ENCODE measurements at regions not wholly inside any gene's neighbourhood (a gene's known extent, or its start where the extent isn't known, plus 50 kb on each side); places are given as distances from the start of the nearest gene placed in this dataset.
"Not testable (repeated sequence)": the region's sequence is repeated elsewhere in the genome, so short reads cannot be mapped to it uniquely, and the experiment has no call there.

GRCh38 chr5:135266303-135266635 is 132.8 kb downstream of the MACROH2A1 start:
- no peak for DNase-seq (ENCODE audit: low read depth, low spot score)
- Histone ChIP-seq H3K27ac (peak overlapping the region; percentile 77), H3K4me3 (no peak overlapping the region), H3K9me3 (ENCODE audit: low read depth, low read length) (no peaks in the 10 kb centered on the region; the same call in 1 of the 2 replicates), H3K9ac (ENCODE audit: insufficient read length) (no peak overlapping the region), H3K36me3 (ENCODE audit: insufficient read depth, low read length) (no peaks in the 10 kb centered on the region)
- no peak for TF ChIP-seq FOXP2 (optimal IDR thresholded peaks at IDR 0.05; ENCODE audit: control extremely low read depth, extremely low read length, insufficient read depth)
- TF ChIP-seq POLR2AphosphoS5 (IDR thresholded peaks at IDR 0.05; ENCODE audit: borderline replicate concordance, low read depth, low read length): no peak
- no peak for TF ChIP-seq EZH2 (IDR thresholded peaks at IDR 0.05)

DNA sequence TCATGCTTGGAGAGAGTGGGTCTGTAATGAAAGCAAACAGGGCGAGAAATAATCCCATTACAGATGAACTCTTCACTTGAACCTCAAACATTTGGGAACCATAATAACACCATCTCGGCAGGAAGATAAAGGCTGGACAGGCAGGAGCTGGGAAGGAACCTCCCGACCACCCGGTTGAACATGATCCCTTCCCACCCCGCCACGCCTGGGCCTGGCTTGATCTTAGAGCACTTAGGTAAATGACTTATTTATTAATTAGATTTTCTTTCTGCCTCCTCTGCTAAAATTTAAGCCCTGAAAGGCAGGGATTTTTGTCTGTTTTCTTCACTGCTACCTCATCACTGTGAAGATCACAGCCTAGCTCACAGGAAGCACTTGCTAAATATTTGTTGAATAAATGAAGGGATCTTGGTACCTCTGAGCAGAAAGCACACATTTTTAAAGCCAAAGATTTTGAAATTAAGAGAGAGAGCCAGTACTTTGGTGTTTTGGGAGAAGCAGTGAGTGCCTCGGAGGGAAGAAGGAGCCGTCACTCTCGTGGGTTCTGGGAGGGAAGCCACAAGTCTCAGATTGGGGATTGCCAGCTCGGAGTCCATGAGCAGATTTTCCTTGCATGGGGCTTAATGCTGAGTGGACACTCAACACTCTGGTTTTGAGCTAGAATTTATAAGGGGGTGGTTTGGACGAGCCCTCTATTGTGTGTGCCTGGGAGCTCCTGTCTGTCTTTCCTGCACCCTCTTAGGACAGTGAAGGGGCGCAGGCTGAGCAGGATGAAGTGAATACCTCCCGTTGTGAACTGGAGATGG is 133.3 kb downstream of the MACROH2A1 start:
- no peak for DNase-seq (ENCODE audit: low read depth, low spot score)
- TF ChIP-seq POLR2AphosphoS5 (IDR thresholded peaks at IDR 0.05; ENCODE audit: borderline replicate concordance, low read depth, low read length): no peak
- TF ChIP-seq FOXP2 (optimal IDR thresholded peaks at IDR 0.05; ENCODE audit: control extremely low read depth, extremely low read length, insufficient read depth): no peak
- TF ChIP-seq EZH2 (IDR thresholded peaks at IDR 0.05): no peak
- H3K27ac ChIP-seq: peak overlapping the region; percentile 77
- H3K36me3 ChIP-seq (ENCODE audit: insufficient read depth, low read length): no peaks in the 10 kb centered on the region
- H3K4me3 ChIP-seq: no peak overlapping the region
- H3K9ac ChIP-seq (ENCODE audit: insufficient read length): no peak overlapping the region
- no peaks in the 10 kb centered on the region; the same call in 1 of the 2 replicates for H3K9me3 ChIP-seq (ENCODE audit: low read depth, low read length)

- no peaks in the 10 kb centered on the region; the same call in 1 of the 2 replicates for H3K9me3 ChIP-seq (ENCODE audit: low read depth, low read length)
- H3K9ac ChIP-seq (ENCODE audit: insufficient read length): peak overlapping the region; percentile 40
- H3K27ac ChIP-seq: peak overlapping the region; percentile 77
- H3K36me3 ChIP-seq (ENCODE audit: insufficient read depth, low read length): no peaks in the 10 kb centered on the region
- TF ChIP-seq EZH2 (IDR thresholded peaks at IDR 0.05) (no peak), FOXP2 (optimal IDR thresholded peaks at IDR 0.05; ENCODE audit: control extremely low read depth, extremely low read length, insufficient read depth) (no peak), POLR2AphosphoS5 (IDR thresholded peaks at IDR 0.05; ENCODE audit: borderline replicate concordance, low read depth, low read length) (no peak)
- peak overlapping the region; percentile 37; the same call in 1 of the 2 replicates for H3K4me3 ChIP-seq
- no peak for DNase-seq (ENCODE audit: low read depth, low spot score)
Observed at GRCh38 chr5:135264451-135265440, 134.3 kb downstream of the MACROH2A1 start.

DNA sequence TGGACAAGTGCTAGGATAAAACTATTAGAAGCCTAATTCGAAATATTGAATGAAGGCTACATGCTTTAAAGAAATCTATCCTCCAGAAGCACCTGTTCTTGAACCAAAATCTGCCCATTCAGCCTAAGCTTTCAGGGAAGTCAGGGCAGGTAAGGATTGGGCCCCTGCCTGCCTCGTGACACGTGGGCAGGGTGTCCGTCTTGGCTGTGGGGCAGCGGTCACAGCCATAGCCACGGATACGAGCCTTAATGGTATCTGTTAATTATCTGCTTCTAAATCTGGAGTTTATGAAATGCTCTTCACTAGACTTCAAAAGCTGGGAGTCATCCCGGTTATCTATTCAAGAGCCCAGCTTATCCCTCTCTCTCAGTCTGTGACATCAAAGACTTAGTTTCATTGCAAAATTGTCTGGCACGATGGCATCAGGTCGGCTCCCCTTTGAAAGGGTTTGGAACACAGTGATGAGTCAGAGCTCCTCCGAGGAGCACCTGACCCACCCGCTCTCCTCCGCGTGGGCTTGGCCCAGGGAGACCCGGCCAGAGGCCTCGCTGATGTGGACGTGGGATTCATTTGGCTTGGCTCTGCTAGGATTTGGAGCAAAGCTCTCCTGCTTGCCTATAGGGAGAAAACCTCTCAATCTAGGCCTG is 135.9 kb downstream of the MACROH2A1 start:
- DNase-seq (ENCODE audit: low read depth, low spot score): no peak
- Histone ChIP-seq H3K4me3 (no peak overlapping the region), H3K36me3 (ENCODE audit: insufficient read depth, low read length) (no peaks in the 10 kb centered on the region), H3K27ac (no peak overlapping the region), H3K9me3 (ENCODE audit: low read depth, low read length) (peaks cover 2% of the 10 kb centered on the region; the same call in 1 of the 2 replicates), H3K9ac (ENCODE audit: insufficient read length) (no peak overlapping the region)
- no peak for TF ChIP-seq POLR2AphosphoS5 (IDR thresholded peaks at IDR 0.05; ENCODE audit: borderline replicate concordance, low read depth, low read length)
- no peak for TF ChIP-seq FOXP2 (optimal IDR thresholded peaks at IDR 0.05; ENCODE audit: control extremely low read depth, extremely low read length, insufficient read depth)
- TF ChIP-seq EZH2 (IDR thresholded peaks at IDR 0.05): no peak

DNA sequence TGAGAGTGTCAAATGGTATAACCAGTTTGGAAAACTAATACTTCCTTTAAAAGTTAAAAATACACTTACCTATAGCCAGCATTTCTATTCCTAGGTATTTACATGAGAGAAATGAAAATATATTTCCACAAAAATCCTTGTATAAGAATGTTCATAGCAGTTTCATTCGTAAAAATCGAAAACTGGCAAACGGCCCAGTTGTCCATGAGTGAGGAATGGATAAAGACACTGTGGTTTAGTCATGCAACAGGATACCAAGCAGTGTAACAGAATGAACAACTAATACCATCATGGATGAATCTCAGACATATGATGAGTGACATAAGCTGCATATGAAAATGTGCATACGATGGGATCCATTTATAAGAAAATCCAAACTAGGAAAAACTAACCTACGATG is 136.7 kb downstream of the MACROH2A1 start:
- Histone ChIP-seq H3K4me3 (no peak overlapping the region), H3K36me3 (ENCODE audit: insufficient read depth, low read length) (no peaks in the 10 kb centered on the region), H3K27ac (no peak overlapping the region), H3K9ac (ENCODE audit: insufficient read length) (no peak overlapping the region), H3K9me3 (ENCODE audit: low read depth, low read length) (peaks cover 2% of the 10 kb centered on the region; the same call in 1 of the 2 replicates)
- TF ChIP-seq EZH2 (IDR thresholded peaks at IDR 0.05) (no peak), POLR2AphosphoS5 (IDR thresholded peaks at IDR 0.05; ENCODE audit: borderline replicate concordance, low read depth, low read length) (no peak), FOXP2 (optimal IDR thresholded peaks at IDR 0.05; ENCODE audit: control extremely low read depth, extremely low read length, insufficient read depth) (no peak)
- DNase-seq (ENCODE audit: low read depth, low spot score): no peak

- H3K27ac ChIP-seq; DNase-seq (ENCODE audit: low read depth, low spot score); H3K4me3 ChIP-seq; H3K36me3 ChIP-seq (ENCODE audit: insufficient read depth, low read length); H3K9me3 ChIP-seq (ENCODE audit: low read depth, low read length); H3K9ac ChIP-seq (ENCODE audit: insufficient read length): not testable (repeated sequence)
Observed at GRCh38 chr5:135260108-135260507, 138.9 kb downstream of the MACROH2A1 start.

GRCh38 chr5:135255461-135256178 is 143.4 kb downstream of the MACROH2A1 start:
- H3K9me3 ChIP-seq (ENCODE audit: low read depth, low read length): peaks cover 2% of the 10 kb centered on the region; the same call in 1 of the 2 replicates
- no peaks in the 10 kb centered on the region for H3K36me3 ChIP-seq (ENCODE audit: insufficient read depth, low read length)
- H3K27ac ChIP-seq: no peak overlapping the region
- no peak for TF ChIP-seq EZH2 (IDR thresholded peaks at IDR 0.05)
- no peak for TF ChIP-seq FOXP2 (optimal IDR thresholded peaks at IDR 0.05; ENCODE audit: control extremely low read depth, extremely low read length, insufficient read depth)
- no peak for TF ChIP-seq POLR2AphosphoS5 (IDR thresholded peaks at IDR 0.05; ENCODE audit: borderline replicate concordance, low read depth, low read length)
- no peak overlapping the region for H3K9ac ChIP-seq (ENCODE audit: insufficient read length)
- DNase-seq (ENCODE audit: low read depth, low spot score): no peak
- H3K4me3 ChIP-seq: no peak overlapping the region

All from SK-N-MC (cell line).